ENCODE measurements at regions not wholly inside any gene's neighbourhood (a gene's known extent, or its start where the extent isn't known, plus 50 kb on each side); places are given as distances from the start of the nearest gene placed in this dataset.
"Not testable (repeated sequence)": the region's sequence is repeated elsewhere in the genome, so short reads cannot be mapped to it uniquely, and the experiment has no call there.

DNA sequence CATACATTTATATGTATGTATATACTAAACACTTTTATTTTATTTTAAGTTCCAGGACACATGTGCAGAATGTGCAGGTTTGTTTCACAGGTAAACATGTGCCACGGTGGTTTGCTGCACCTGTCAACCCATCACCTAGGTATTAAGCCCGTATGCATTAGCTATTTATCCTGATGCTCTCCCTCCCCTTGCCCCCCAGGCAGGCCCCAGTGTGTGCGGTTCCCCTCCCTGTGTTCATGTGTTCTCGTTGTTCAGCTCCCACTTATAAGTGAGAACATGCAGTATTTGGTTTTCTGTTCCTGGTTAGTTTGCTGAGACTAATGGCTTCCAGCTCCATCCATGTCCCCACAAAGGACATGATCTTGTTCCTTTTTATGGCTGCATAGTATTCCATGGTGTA lies 158.3 kb downstream of the TMEM132E start:
- H3K27ac Mint-ChIP-seq; H3K4me3 Mint-ChIP-seq; DNase-seq; H3K4me1 Mint-ChIP-seq (ENCODE audit: low read depth in 2 of 2); H3K36me3 Mint-ChIP-seq (ENCODE audit: insufficient read depth); H3K9me3 Mint-ChIP-seq; ATAC-seq (replicated peaks): not testable (repeated sequence)
- peaks cover 19 to 82% of the 10 kb centered on the region in 2 donors for H3K27me3 Mint-ChIP-seq

DNA sequence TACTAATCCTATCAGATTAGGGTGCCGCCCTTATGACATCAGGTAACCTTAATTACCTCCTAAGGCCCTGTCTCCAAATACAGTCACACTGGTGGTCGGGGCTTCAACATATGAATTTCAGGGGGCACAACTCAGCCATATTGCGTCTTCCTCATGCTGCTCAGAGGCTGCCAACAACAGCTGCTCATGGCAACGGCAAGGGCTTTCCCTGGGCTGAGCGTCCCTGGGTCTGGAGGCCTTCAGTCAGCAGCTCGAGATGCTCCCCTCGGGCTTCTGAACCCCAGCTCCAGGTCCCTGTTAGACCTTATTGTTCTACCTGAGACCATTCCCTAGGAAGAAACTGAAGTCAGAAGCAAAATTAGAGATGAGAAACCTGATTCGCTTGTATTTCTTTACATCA lies 157.2 kb downstream of the TMEM132E start:
- no peak for DNase-seq
- no peak overlapping the region for H3K4me3 Mint-ChIP-seq
- H3K9me3 Mint-ChIP-seq, result no peaks in the 10 kb centered on the region
- ATAC-seq (replicated peaks), result no peak
- H3K27me3 Mint-ChIP-seq, result peaks cover 17 to 79% of the 10 kb centered on the region in 2 donors
- H3K27ac Mint-ChIP-seq, result no peak overlapping the region
- no peaks in the 10 kb centered on the region for H3K36me3 Mint-ChIP-seq (ENCODE audit: insufficient read depth)
- no peaks in the 10 kb centered on the region for H3K4me1 Mint-ChIP-seq (ENCODE audit: low read depth in 2 of 2)

DNA sequence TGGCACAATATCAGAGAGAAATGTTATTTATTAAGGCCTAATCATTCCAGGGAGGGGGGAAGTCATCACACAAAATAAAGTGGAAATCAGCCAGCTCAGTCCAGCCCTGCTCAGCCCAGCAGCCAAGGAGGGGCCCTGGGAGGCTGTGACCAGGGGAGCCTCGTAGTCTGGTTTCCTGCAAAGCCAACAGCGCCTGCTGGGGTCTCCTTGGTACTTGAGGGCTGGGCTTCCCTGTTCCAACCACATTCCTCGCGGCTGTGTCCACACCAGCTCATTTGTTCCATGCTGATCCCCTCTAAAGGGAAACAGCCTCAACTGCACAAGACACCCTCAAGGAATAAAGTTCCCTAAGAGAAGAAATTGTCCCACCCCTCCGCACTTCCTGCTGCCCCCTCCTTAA lies 154.0 kb downstream of the TMEM132E start:
- H3K27me3 Mint-ChIP-seq, result peaks cover 37 to 73% of the 10 kb centered on the region in 2 donors

DNA sequence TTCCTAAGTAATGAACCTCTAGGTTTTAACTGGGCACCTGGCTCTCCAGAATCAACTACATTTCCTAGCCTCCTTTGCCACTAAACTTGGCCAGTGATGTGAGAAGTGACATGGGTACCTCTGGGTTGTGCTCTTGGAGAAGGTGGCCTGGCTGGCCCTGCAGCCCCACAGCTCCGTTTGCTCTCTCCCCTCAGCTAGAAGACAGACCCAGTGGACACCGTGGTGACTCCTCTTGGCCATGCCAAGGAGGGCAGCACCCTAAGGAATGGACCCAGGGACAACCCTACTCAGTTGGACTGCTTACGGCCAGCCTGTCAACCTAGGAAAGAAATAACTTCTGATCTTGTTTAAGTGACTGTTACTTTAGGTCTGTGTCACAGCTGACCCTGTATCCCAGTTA lies 151.4 kb downstream of the TMEM132E start:
- H3K36me3 Mint-ChIP-seq (ENCODE audit: insufficient read depth), result no peaks in the 10 kb centered on the region
- H3K4me1 Mint-ChIP-seq (ENCODE audit: low read depth in 2 of 2), result no peaks in the 10 kb centered on the region
- H3K4me3 Mint-ChIP-seq, result no peak overlapping the region
- ATAC-seq (replicated peaks) (no peak), DNase-seq (no peak)
- H3K27ac Mint-ChIP-seq, result no peak overlapping the region
- H3K27me3 Mint-ChIP-seq, result peaks cover 40 to 85% of the 10 kb centered on the region in 2 donors
- H3K9me3 Mint-ChIP-seq, result no peaks in the 10 kb centered on the region

More for the DNA sequence above, 154.0 kb downstream of the TMEM132E start:
- no peak for DNase-seq
- Mint-ChIP-seq H3K4me3 (no peak overlapping the region), H3K27ac (no peak overlapping the region), H3K9me3 (no peaks in the 10 kb centered on the region), H3K4me1 (ENCODE audit: low read depth in 2 of 2) (no peaks in the 10 kb centered on the region), H3K36me3 (ENCODE audit: insufficient read depth) (no peaks in the 10 kb centered on the region)
- ATAC-seq (replicated peaks), result no peak

DNA sequence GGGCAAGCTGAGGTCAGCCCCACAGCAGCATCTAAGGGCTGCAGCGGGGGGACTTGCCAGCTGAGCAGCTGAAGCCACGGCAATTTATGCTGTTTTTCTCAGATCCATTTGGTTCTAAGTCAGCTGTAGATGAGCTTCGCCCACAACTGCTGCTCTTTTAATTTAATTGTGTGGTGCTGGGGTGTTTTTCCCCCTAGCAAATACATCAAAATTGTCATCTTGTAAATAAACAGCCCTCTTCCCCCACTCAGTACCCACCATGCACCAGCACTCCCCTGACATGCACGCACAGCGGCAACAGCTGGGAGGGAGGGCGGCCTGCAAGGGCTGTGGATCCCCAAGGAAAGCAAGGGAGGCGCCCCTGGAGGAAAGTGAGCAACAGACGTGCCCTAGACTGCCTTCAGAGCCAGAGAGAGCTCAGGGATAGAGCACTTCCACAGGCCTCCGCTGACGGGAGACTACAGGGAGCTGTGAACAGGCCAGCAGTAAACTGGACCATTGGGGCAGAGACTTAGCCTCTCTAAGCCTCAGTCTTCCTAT lies 149.5 kb downstream of the TMEM132E start:
- Mint-ChIP-seq H3K4me3 (no peak overlapping the region), H3K36me3 (ENCODE audit: insufficient read depth) (no peaks in the 10 kb centered on the region)

DNA sequence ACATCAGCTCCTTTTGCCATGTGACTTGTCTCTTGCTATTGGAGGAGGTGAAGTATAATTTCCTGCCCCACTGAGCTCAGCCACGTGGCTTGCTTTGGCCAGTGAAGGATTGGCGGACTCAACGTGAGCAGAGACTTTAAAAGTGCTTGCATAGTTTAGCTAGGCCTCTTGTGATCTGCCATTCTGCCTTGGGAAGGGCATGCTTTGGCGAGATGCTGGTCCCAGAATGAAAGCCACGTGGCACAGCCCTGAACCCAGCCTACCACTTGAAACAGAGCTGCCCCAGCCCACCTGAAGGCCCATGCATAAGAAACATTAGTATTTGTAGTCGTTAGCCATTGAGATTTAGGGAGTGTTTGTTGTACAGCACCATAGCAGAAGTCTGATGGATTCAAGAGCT lies 148.2 kb downstream of the TMEM132E start:
- Mint-ChIP-seq H3K27me3 (peaks cover 54 to 89% of the 10 kb centered on the region in 2 donors), H3K4me1 (ENCODE audit: low read depth in 2 of 2) (peaks cover 0 to 2% of the 10 kb centered on the region in 2 donors), H3K9me3 (no peaks in the 10 kb centered on the region), H3K36me3 (ENCODE audit: insufficient read depth) (no peaks in the 10 kb centered on the region), H3K27ac (no peak overlapping the region), H3K4me3 (no peak overlapping the region)
- DNase-seq (no peak), ATAC-seq (replicated peaks) (no peak)

More for the DNA sequence above, 149.5 kb downstream of the TMEM132E start:
- no peak for DNase-seq
- Mint-ChIP-seq H3K27me3 (peaks cover 49 to 89% of the 10 kb centered on the region in 2 donors), H3K27ac (no peak overlapping the region), H3K4me1 (ENCODE audit: low read depth in 2 of 2) (peaks cover 0 to 2% of the 10 kb centered on the region in 2 donors), H3K9me3 (no peaks in the 10 kb centered on the region)
- no peak for ATAC-seq (replicated peaks)

DNA sequence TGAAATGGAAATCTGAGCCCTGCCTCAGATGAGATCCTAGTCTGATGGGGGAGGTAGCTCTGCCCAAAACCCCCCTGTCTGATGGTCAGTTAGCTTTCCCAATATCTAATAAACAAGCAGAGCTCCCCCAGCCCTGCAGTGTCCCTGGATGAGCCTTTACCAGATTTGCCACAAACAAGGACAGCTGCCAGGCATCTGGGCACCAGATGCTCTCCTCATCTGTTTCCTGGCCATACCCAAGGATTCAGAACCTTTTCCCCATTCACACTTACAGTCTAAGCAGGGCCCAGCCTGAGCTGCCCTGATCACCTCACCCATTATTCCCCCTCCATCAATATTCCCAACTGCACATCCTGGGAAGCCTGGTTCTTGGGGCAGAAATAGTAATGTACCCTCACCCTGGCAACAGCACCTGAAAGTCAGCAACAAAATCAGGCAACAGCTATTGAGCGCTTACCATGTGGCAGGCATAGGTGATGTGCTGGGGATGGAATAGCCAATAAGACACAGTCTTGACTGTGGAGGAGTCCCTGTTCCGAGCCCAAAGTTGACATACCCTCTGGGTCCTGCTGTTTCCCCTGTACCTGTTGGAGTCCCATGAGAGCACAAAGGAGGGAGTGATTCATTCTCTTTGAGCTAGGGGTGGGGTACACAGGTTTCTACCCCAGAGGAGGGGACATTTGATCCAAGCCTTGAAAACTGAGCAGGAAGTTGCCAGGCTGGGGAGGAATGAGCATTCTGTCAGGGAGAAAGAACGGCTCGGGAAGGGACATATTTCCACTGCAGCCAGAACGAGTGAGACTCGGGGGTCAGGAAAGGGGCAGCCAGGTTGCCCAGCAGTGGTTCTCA lies 147.4 kb downstream of the TMEM132E start:
- no peak for ATAC-seq (replicated peaks)
- no peak overlapping the region for H3K4me3 Mint-ChIP-seq
- H3K27me3 Mint-ChIP-seq, result peaks cover 49 to 89% of the 10 kb centered on the region in 2 donors
- H3K4me1 Mint-ChIP-seq (ENCODE audit: low read depth in 2 of 2), result peaks cover 0 to 2% of the 10 kb centered on the region in 2 donors
- DNase-seq, result no peak
- no peaks in the 10 kb centered on the region for H3K36me3 Mint-ChIP-seq (ENCODE audit: insufficient read depth)
- H3K27ac Mint-ChIP-seq, result no peak overlapping the region
- H3K9me3 Mint-ChIP-seq, result no peaks in the 10 kb centered on the region

DNA sequence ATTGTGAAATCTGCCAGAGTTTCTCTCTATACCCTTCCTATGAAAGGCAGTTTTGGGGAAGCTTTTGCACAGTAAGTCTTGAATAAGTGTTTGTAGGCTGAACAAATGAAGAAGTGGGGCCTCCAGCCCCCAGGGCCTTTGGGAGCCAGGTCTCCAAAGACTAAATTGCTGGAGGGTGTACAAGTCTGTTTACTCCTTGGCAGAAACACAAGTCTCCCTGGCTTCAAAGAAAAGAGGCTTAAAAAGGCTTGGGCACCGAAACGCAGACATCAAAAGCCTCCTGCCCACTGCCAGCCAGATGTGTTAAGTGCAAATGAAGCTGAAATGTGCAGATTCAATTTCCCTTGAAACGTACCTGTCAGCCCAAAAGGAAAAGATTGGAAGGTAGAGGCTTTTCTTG lies 146.3 kb downstream of the TMEM132E start:
- Mint-ChIP-seq H3K4me3 (no peak overlapping the region), H3K4me1 (ENCODE audit: low read depth in 2 of 2) (peaks cover 0 to 2% of the 10 kb centered on the region in 2 donors), H3K36me3 (ENCODE audit: insufficient read depth) (no peaks in the 10 kb centered on the region), H3K9me3 (no peaks in the 10 kb centered on the region), H3K27me3 (peaks cover 42 to 89% of the 10 kb centered on the region in 2 donors), H3K27ac (no peak overlapping the region)
- DNase-seq (no peak), ATAC-seq (replicated peaks) (no peak)

DNA sequence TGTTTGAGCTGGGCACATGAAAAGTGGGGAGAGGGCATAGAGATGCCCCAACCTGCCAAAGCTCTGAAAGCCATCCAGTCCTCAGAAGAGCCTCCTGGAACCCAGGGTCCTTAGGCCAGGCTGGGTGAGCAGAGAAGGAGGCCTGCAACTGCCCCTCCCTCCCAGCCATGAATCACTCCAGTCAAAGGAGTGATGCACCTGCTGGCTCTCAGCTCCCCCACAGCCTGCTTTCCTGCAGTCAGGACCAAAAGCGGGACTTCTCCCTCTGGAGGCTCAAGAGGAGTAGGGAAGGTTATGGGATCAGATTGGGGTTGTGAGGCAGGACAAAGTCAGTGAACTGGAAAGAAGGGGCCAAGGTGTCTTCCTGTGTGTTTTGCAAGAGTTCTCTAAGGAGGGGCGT lies 145.6 kb downstream of the TMEM132E start:
- no peaks in the 10 kb centered on the region for H3K36me3 Mint-ChIP-seq (ENCODE audit: insufficient read depth)
- peaks cover 42 to 89% of the 10 kb centered on the region in 2 donors for H3K27me3 Mint-ChIP-seq
- peaks cover 0 to 2% of the 10 kb centered on the region in 2 donors for H3K4me1 Mint-ChIP-seq (ENCODE audit: low read depth in 2 of 2)
- no peak for DNase-seq
- ATAC-seq (replicated peaks), result no peak
- no peak overlapping the region for H3K4me3 Mint-ChIP-seq
- no peaks in the 10 kb centered on the region for H3K9me3 Mint-ChIP-seq
- no peak overlapping the region for H3K27ac Mint-ChIP-seq

DNA sequence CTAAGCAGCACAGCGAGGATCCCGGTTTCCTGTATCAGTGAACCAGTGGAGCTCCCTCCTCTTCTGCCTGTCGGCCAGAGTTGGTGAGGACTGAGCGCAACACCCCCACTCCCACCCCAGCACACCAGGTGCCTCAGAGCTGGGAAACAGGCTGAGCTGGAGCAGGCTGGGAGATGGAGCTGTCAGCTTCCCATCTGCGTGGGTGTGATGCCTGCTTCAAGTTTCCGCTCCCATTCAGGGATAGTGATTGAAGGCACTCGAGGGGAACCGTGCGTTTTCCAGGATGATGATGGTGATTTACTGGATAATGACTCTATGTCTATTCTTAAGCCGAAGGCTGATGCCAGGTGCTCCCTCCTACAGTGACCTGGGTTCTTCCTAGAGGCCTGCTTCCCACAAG lies 144.5 kb downstream of the TMEM132E start:
- no peaks in the 10 kb centered on the region for H3K9me3 Mint-ChIP-seq
- peaks cover 0 to 2% of the 10 kb centered on the region in 2 donors for H3K4me1 Mint-ChIP-seq (ENCODE audit: low read depth in 2 of 2)
- H3K27ac Mint-ChIP-seq, result no peak overlapping the region
- H3K4me3 Mint-ChIP-seq, result no peak overlapping the region
- no peak for DNase-seq
- no peak for ATAC-seq (replicated peaks)
- H3K27me3 Mint-ChIP-seq, result peaks cover 35 to 88% of the 10 kb centered on the region in 2 donors
- H3K36me3 Mint-ChIP-seq (ENCODE audit: insufficient read depth), result no peaks in the 10 kb centered on the region

DNA sequence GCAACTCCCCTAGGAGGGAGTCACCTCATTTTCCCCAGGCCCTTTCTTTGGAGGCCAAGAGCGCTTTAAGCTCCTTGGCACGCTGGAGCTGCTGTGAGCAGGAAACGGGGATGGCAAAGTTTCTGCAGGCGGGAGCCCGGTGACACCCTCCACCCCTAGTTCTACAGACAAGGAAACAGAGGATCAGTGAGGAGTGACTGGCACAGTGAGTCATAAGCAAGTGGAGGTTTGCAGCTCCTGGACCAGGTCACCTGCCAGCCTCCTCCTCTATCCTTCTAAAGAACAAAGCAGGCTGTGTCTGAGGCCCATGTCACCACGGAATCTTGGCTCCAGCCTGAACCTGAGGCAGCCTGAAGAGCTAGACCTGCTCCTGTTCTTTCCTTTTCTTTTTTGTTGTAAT lies 141.9 kb downstream of the TMEM132E start:
- no peak overlapping the region for H3K4me3 Mint-ChIP-seq
- H3K27me3 Mint-ChIP-seq, result peaks cover 34 to 64% of the 10 kb centered on the region in 2 donors
- DNase-seq (no peak), ATAC-seq (replicated peaks) (no peak)
- H3K36me3 Mint-ChIP-seq (ENCODE audit: insufficient read depth), result no peaks in the 10 kb centered on the region
- H3K9me3 Mint-ChIP-seq, result no peaks in the 10 kb centered on the region
- H3K27ac Mint-ChIP-seq, result no peak overlapping the region
- H3K4me1 Mint-ChIP-seq (ENCODE audit: low read depth in 2 of 2), result peaks cover 0 to 2% of the 10 kb centered on the region in 2 donors

DNA sequence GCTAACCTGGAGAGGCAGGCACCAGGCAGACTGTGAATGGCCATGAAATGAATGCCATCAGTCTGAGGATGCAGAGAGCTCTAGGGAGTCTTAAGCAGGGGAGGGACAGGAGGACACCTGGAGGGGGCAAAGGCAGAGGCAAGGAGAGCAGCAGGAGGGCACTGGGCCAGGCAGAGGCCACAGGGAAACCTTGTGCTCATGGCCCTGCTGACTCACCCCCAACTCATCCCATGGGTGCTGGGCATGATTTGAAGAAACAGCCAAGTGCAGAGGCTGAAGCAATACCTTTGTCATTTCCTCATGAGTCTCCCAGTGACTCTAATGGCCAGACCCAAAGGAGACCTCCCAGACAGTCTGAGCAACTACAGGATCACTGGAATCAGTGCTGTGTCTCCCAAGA lies 141.4 kb downstream of the TMEM132E start:
- no peaks in the 10 kb centered on the region for H3K36me3 Mint-ChIP-seq (ENCODE audit: insufficient read depth)

DNA sequence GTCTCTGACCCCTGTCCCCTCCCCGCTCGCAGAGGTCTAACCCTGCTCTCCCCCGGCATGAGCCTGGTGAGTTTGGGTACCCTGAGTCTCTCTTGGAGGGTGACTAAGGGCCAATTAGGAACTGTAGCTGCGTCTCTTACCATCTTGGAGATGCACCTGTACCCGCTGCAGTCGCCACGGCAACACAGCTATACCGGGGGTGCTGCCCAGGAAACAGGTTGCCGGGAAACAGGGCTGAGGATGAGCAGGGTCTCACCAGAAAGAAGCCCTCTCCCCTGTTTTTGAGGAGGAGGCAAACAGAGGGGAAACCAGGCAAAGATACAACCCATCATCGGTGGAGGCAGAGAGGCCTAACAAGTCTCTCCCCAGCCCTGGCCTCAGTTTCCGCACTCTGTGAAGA lies 140.2 kb downstream of the TMEM132E start:
- no peak for DNase-seq
- H3K9me3 Mint-ChIP-seq, result no peaks in the 10 kb centered on the region
- peaks cover 0 to under 1% of the 10 kb centered on the region in 2 donors for H3K4me1 Mint-ChIP-seq (ENCODE audit: low read depth in 2 of 2)
- H3K27me3 Mint-ChIP-seq, result peaks cover 38 to 66% of the 10 kb centered on the region in 2 donors
- H3K36me3 Mint-ChIP-seq (ENCODE audit: insufficient read depth), result peaks cover 2% of the 10 kb centered on the region
- H3K27ac Mint-ChIP-seq, result no peak overlapping the region
- no peak for ATAC-seq (replicated peaks)
- no peak overlapping the region for H3K4me3 Mint-ChIP-seq

More for the DNA sequence above, 141.4 kb downstream of the TMEM132E start:
- peaks cover 36 to 64% of the 10 kb centered on the region in 2 donors for H3K27me3 Mint-ChIP-seq
- no peak overlapping the region for H3K27ac Mint-ChIP-seq
- H3K4me1 Mint-ChIP-seq (ENCODE audit: low read depth in 2 of 2), result peaks cover 0 to 2% of the 10 kb centered on the region in 2 donors
- no peak for DNase-seq
- no peak overlapping the region for H3K4me3 Mint-ChIP-seq
- no peak for ATAC-seq (replicated peaks)
- no peaks in the 10 kb centered on the region for H3K9me3 Mint-ChIP-seq

DNA sequence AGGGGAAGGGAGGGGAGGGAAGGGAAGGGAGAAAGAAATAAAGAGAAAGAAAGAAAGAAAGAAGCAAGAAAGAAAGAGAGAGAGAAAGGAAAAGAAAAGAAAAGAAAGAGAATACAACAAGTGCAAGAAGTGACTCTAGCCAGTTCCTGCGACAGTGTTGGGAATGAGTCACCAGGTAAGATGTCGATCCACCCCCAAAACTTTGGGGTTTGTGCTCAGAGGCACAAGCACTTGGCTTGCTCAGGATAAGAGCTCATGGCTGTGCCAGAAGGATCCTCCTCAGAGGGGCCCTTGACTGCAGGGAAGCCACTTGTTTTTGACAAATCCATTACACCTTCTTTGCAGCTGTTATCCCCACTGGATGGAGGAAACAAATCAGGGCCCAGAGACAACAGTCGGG lies 137.7 kb downstream of the TMEM132E start:
- Mint-ChIP-seq H3K27me3 (peaks cover 30 to 67% of the 10 kb centered on the region in 2 donors), H3K36me3 (ENCODE audit: insufficient read depth) (peaks cover 2% of the 10 kb centered on the region), H3K4me1 (ENCODE audit: low read depth in 2 of 2) (no peaks in the 10 kb centered on the region), H3K27ac (no peak overlapping the region), H3K4me3 (no peak overlapping the region), H3K9me3 (no peaks in the 10 kb centered on the region)
- no peak for ATAC-seq (replicated peaks)
- no peak for DNase-seq

Measured in effector memory CD8-positive, alpha-beta T cell (primary cell).